Activated T-cell treated with anti-CD3 and anti-CD28 coated beads, Interleukin-2, amount 50 U/mL, for 72 hours (primary cell): ENCODE measurements at regions not wholly inside any gene's neighbourhood (a gene's known extent, or its start where the extent isn't known, plus 50 kb on each side); places are given as distances from the start of the nearest gene placed in this dataset.

Experiments
- ATAC-seq, 2 donors: fragments of 150-1000 bp; cut with Tn5 transposase; replicated peaks in 1 of 2; 2 replicates each; pipeline ENCODE4 v1.10.0; 2021; ENCODE audit warnings: moderate library complexity in 2 of 2, mild to moderate bottlenecking in 1 of 2
- DNase-seq, 2 donors: peaks; one replicate each; pipeline ENCODE4 v3.0.0; 2021 to 2022; ENCODE audit warnings: mixed read lengths in 1 of 2
- H3K27ac Mint-ChIP-seq: one replicate; pipeline ENCODE4 v1.8.0; 2022; ENCODE audit warnings: mild to moderate bottlenecking, moderate library complexity, mixed read lengths
- H3K27me3 Mint-ChIP-seq: one replicate; pipeline ENCODE4 v1.8.0; 2022; ENCODE audit warnings: low read depth, mixed read lengths
- H3K36me3 Mint-ChIP-seq, 2 donors: one replicate each; pipeline ENCODE4 v1.8.0; 2022; ENCODE audit warnings: mixed read lengths in 2 of 2, mild to moderate bottlenecking in 1 of 2; ENCODE audit not compliant: insufficient read depth in 2 of 2
- H3K4me1 Mint-ChIP-seq: one replicate; pipeline ENCODE4 v1.8.0; 2022; ENCODE audit warnings: low read depth, mixed read lengths
- H3K4me3 Mint-ChIP-seq, 2 donors: one replicate each; pipeline ENCODE4 v1.8.0; 2022; ENCODE audit warnings: mild to moderate bottlenecking in 2 of 2, mixed read lengths in 2 of 2, moderate library complexity in 2 of 2
- H3K9me3 Mint-ChIP-seq, 2 donors: one replicate each; pipeline ENCODE4 v1.8.0; 2022; ENCODE audit warnings: mixed read lengths in 2 of 2

DNA sequence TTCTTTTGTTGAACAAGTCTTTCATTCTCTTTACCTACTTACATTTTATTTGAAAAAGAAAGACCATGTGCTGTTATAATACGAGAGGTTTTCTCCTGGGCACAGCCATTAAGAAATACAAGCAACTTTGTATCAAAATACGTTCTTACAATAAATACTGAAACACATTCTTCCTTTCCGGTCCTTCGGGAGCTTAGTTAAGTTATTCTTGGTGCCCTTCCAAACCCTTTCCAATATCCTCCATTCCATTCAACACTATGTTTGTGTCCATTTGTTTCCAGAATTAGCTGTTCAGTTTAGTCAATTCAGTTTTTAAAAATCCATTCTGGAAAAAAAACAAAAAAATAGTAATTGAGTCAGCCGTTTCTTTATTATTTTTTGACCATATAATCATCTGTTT is 746.8 kb upstream of the SLC10A2 start:
- H3K27ac Mint-ChIP-seq = no peak overlapping the region
- no peaks in the 10 kb centered on the region for H3K4me1 Mint-ChIP-seq
- no peaks in the 10 kb centered on the region for H3K36me3 Mint-ChIP-seq
- no peak overlapping the region for H3K4me3 Mint-ChIP-seq
- no peaks in the 10 kb centered on the region for H3K27me3 Mint-ChIP-seq
- ATAC-seq = no peak
- peaks cover 3 to 9% of the 10 kb centered on the region in 2 donors for H3K9me3 Mint-ChIP-seq
- no peak for DNase-seq

DNA sequence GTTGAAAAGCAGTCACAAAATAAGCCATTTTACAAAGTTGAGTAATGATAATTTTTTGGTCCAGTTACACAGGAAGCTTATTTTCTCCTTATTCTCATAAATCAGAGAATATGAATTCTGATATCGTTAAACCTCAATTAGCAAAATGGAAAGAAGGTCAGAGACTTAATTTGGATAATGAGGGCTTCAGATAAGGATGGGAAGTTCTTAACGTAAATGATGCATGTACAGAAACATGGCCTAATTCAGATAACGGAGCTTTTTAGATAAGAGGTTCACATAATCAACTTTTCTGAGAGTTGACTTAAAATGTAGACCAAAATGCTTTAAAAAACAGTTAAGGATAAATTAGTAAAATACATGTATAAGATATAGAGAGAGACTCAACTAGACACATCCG is 746.3 kb upstream of the SLC10A2 start:
- H3K4me3 Mint-ChIP-seq = no peak overlapping the region
- DNase-seq (no peak), ATAC-seq (no peak)
- H3K27me3 Mint-ChIP-seq = no peaks in the 10 kb centered on the region
- H3K36me3 Mint-ChIP-seq = no peaks in the 10 kb centered on the region
- H3K27ac Mint-ChIP-seq = no peak overlapping the region
- H3K9me3 Mint-ChIP-seq = peaks cover 4 to 7% of the 10 kb centered on the region in 2 donors
- no peaks in the 10 kb centered on the region for H3K4me1 Mint-ChIP-seq

DNA sequence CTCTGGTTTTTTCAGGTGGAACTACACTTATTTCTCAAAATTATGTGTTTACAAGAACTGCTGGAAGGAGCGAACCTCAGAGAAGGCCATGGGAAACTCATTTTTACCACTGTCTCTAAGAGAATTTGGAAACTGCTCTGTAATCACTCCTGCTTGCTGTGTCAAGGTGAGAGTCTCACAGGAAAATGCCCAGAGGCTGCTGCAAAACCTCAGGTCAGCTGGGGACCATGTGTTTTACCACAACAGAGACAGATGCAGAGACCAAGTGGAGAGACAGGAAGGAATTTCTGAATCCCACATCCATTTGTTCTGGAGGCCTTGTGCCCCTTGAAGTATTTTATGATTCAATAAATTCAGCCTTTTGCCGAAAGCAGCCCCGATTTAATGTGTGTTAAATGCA is 743.8 kb upstream of the SLC10A2 start:
- Mint-ChIP-seq H3K27ac (no peak overlapping the region), H3K9me3 (peaks cover 2 to 7% of the 10 kb centered on the region in 2 donors), H3K4me1 (no peaks in the 10 kb centered on the region), H3K27me3 (no peaks in the 10 kb centered on the region), H3K4me3 (no peak overlapping the region), H3K36me3 (no peaks in the 10 kb centered on the region)
- ATAC-seq (no peak), DNase-seq (no peak)

DNA sequence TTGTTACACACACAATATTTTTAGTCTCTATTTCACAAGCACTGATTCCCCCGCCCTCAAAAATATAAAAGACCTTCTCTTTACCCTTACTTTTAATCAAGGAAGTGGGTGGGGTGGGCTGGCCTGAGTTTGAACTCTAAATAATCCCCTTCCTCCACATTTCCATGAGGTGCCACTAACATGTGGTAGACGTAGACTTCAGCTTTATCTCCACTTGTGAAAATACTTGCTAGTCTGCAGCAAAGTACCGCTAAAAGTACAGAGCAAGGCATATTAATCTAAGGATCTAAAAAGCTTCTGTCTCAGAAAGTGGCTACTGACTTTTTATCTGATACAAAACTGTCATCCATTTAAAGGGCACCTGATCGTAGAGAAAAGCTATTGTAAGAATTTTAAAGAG is 739.6 kb upstream of the SLC10A2 start:
- H3K4me3 Mint-ChIP-seq = no peak overlapping the region
- no peaks in the 10 kb centered on the region for H3K36me3 Mint-ChIP-seq
- no peak overlapping the region for H3K27ac Mint-ChIP-seq
- peaks cover 1 to 2% of the 10 kb centered on the region in 2 donors for H3K9me3 Mint-ChIP-seq
- no peak for DNase-seq
- no peaks in the 10 kb centered on the region for H3K4me1 Mint-ChIP-seq
- ATAC-seq = no peak
- H3K27me3 Mint-ChIP-seq = no peaks in the 10 kb centered on the region

DNA sequence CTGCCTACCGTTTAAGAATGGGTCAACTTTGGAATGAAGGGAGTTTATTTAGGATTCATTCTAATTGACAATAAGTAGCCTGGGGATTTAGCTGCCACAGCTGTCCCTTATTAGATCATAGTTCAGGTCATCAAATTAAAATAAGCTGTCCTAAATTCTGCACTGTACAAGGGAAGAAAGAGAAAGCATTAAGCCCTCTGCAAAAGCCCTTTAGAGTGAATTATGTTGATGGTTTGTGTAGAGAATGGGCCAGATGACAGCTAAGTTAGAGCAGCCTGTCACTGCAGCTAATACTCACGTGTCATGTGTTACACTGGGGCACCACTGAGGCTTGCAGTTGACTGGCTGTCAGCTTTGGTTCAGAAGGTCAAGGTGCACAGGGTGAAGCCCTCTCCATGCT is 737.1 kb upstream of the SLC10A2 start:
- peaks cover 1 to 2% of the 10 kb centered on the region in 2 donors for H3K9me3 Mint-ChIP-seq
- H3K4me3 Mint-ChIP-seq = no peak overlapping the region
- H3K27me3 Mint-ChIP-seq = no peaks in the 10 kb centered on the region
- DNase-seq (no peak), ATAC-seq (no peak)
- no peaks in the 10 kb centered on the region for H3K36me3 Mint-ChIP-seq
- no peaks in the 10 kb centered on the region for H3K4me1 Mint-ChIP-seq
- no peak overlapping the region for H3K27ac Mint-ChIP-seq

DNA sequence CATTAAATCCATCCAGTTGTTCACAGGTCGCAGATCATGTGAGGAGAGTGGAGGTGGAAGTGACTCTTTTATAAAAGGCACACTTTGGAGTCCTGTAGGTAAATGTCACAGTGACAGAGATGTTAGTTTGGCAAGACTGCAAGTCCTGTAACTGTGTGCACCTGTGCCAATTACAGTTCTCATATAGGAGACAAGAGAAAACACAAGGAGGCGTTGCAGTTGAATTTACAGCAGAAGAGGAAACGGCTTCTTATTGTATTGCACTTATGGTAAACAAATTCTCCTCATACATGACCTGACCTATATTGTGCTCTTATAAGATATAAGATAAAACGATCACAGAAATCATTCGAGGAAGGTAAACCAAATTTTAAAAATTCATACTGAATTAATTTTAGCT is 732.8 kb upstream of the SLC10A2 start:
- no peak overlapping the region for H3K27ac Mint-ChIP-seq
- no peak for ATAC-seq

DNA sequence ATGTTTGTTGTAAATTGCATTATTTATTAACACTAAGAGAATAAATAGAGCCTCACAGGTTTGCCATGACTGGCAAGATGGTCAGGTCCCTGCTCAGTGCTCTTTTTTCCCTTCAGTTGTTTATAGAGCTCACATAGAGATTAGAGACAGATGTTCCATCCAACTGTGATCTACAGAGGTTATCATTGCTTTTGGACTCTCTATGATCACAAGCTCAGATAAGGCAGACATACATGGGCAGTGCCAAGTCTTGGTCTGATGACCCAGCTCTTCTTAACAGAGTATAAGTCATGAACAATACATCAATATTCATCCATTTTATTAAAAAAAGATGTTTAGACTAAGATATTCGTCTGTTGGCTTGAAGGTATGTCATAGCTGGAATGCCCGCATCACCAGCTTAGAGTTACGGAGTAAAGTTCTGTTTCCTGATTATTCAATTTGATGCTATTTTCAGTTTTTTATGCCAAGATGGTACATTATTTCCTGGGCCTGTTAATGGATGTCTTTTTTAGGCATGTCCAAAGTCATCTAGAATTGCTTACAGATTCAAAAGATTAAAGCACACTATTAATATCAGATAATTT is 729.8 kb upstream of the SLC10A2 start:
- H3K36me3 Mint-ChIP-seq = no peaks in the 10 kb centered on the region
- no peak for DNase-seq
- no peak for ATAC-seq
- H3K4me1 Mint-ChIP-seq = no peaks in the 10 kb centered on the region
- no peak overlapping the region for H3K27ac Mint-ChIP-seq
- no peaks in the 10 kb centered on the region for H3K27me3 Mint-ChIP-seq
- no peak overlapping the region for H3K4me3 Mint-ChIP-seq
- peaks cover 6 to 8% of the 10 kb centered on the region in 2 donors for H3K9me3 Mint-ChIP-seq

More for the DNA sequence above, 732.8 kb upstream of the SLC10A2 start:
- Mint-ChIP-seq H3K36me3 (no peaks in the 10 kb centered on the region), H3K27me3 (no peaks in the 10 kb centered on the region), H3K9me3 (peaks cover 3 to 5% of the 10 kb centered on the region in 2 donors), H3K4me1 (no peaks in the 10 kb centered on the region), H3K4me3 (no peak overlapping the region)
- no peak for DNase-seq

DNA sequence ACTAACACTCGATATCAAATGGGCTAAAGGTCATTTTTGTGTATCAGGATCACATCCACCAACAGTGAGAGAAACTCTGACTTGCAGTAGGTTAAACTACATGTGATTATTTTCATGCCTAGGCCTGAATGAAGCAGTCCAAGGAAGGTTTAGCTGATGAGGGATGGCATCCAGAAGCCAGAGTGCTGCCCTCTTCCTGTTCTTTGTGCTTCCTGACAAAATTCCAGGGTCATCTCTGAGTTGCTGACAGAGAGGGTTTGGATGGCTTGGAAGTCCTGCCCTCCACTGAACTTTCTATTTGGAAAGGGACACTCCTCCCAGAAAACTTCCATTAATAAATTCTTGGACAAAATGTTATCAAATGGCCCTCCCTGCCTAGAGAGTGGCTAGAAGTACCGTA is 728.3 kb upstream of the SLC10A2 start:
- Mint-ChIP-seq H3K4me1 (no peaks in the 10 kb centered on the region), H3K27me3 (no peaks in the 10 kb centered on the region), H3K4me3 (no peak overlapping the region)

DNA sequence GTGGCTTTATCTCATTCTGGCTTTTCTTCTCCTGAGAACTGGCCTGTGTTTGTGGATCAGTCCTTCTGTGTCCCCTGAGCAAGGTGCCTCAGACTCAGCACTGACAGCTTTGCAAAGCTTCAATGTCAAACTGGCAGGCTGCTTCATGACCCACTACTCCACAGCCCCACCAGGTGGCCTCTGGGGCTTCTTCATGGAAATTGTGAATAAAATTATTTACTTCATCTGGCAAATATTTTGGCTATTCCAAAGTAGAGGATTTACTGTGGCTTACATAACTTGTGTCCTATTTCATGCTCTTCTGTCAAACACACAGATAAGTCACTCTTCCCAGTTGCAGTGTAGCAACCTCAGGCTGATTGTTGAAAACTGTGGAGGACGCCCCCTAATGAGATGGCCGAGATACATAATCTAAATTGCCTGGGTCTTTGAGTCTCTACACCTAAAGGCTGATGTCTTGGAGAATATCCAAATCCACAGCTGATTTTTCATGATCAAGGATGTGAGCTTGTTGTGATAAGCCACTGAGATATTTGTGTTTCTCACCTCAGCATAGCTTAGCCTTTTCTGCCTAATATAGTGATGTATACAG is 721.9 kb upstream of the SLC10A2 start:
- Mint-ChIP-seq H3K4me1 (no peaks in the 10 kb centered on the region), H3K9me3 (peaks cover 2 to 8% of the 10 kb centered on the region in 2 donors), H3K36me3 (no peaks in the 10 kb centered on the region), H3K27me3 (no peaks in the 10 kb centered on the region), H3K27ac (no peak overlapping the region), H3K4me3 (no peak overlapping the region)
- DNase-seq (no peak), ATAC-seq (no peak)

More for the DNA sequence above, 728.3 kb upstream of the SLC10A2 start:
- no peaks in the 10 kb centered on the region for H3K36me3 Mint-ChIP-seq
- H3K27ac Mint-ChIP-seq = no peak overlapping the region
- ATAC-seq (no peak), DNase-seq (no peak)
- peaks cover 6 to 8% of the 10 kb centered on the region in 2 donors for H3K9me3 Mint-ChIP-seq

DNA sequence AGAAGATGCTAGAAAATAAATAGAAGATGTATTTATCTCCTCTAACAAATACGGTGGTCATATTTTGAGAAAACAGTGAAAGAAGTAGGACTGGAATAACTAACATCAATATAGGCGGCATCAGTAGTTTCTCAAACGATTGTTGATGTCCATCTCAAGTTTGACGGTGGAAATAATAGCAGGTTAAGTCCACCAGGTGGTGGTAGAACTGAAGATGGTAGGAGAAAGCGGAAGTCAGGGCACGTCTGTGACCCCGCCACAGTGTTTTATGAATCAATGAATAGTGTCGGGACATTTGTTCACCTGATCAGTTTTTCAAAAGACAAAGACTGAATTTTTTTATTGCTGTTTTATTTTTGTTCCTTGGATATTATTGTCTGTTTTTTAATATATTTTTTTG is 706.4 kb upstream of the SLC10A2 start:
- ATAC-seq (no peak), DNase-seq (no peak)
- Mint-ChIP-seq H3K4me1 (no peaks in the 10 kb centered on the region), H3K4me3 (no peak overlapping the region), H3K9me3 (peaks cover 0 to 10% of the 10 kb centered on the region in 2 donors), H3K27ac (no peak overlapping the region), H3K36me3 (no peaks in the 10 kb centered on the region), H3K27me3 (no peaks in the 10 kb centered on the region)

DNA sequence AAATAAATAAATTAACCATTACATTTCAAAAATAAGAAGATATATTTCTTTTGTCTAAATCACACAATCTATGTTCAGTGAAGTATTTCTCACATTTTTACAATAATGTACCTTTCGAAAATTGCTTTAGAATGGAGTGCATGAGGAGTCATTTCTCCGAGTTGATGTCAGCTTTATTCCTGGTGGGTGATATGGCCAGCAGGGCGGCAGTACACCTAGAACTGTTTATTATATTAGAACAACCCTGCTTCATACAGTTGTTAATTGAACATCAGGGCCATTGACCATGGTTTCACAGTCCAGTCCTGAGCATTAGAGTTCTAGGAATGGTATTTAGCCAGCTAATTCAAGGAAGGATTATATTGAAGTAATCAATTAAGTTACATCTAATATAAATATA is 696.3 kb upstream of the SLC10A2 start:
- no peak overlapping the region for H3K4me3 Mint-ChIP-seq
- H3K27ac Mint-ChIP-seq = no peak overlapping the region
- ATAC-seq (no peak), DNase-seq (no peak)
- no peaks in the 10 kb centered on the region for H3K27me3 Mint-ChIP-seq
- H3K4me1 Mint-ChIP-seq = no peaks in the 10 kb centered on the region
- no peaks in the 10 kb centered on the region for H3K36me3 Mint-ChIP-seq
- H3K9me3 Mint-ChIP-seq = peaks cover 2 to 6% of the 10 kb centered on the region in 2 donors

DNA sequence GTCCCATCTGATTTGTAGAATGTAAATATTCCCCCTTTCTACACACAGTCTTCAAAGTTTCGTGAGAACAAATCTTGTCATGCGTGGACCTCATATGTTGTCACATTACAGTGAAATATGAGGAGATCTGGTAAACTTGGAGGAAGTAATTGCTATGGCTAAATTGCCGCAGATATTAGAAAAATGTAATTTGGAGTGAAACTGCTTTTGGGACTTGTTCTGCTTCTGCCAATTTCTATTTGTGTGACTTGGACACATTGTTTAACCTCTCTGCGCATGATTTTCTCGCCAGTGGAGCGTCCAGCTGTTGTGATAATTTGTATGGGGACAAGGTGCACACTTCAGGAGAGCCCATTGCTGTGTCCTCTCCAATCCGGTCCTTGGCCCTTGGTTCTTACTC is 693.1 kb upstream of the SLC10A2 start:
- Mint-ChIP-seq H3K36me3 (no peaks in the 10 kb centered on the region), H3K4me3 (no peak overlapping the region), H3K4me1 (no peaks in the 10 kb centered on the region), H3K9me3 (peaks cover 2 to 6% of the 10 kb centered on the region in 2 donors), H3K27me3 (no peaks in the 10 kb centered on the region), H3K27ac (no peak overlapping the region)
- DNase-seq (no peak), ATAC-seq (no peak)

DNA sequence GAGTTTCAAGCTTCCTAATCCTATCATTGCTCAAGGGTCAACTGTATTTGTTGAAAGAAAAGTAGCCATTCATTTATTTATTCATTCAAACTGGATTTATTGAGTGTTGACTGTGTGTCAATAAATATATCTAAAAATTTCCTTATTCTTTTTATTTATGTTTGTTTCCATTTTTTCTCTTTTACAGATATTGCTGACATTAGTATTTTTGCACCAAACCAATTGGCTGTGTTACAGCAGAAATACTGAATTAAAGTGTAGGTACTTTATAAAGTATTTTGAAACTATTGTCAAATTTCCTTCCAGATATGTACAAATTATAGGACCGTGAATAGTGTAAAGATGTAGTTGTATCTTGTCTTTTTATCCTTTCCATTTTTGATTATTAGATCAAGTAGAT is 692.0 kb upstream of the SLC10A2 start:
- Mint-ChIP-seq H3K4me1 (no peaks in the 10 kb centered on the region), H3K27ac (no peak overlapping the region), H3K4me3 (no peak overlapping the region), H3K27me3 (no peaks in the 10 kb centered on the region), H3K9me3 (peaks cover 4 to 6% of the 10 kb centered on the region in 2 donors), H3K36me3 (no peaks in the 10 kb centered on the region)
- DNase-seq = no peak
- no peak for ATAC-seq

DNA sequence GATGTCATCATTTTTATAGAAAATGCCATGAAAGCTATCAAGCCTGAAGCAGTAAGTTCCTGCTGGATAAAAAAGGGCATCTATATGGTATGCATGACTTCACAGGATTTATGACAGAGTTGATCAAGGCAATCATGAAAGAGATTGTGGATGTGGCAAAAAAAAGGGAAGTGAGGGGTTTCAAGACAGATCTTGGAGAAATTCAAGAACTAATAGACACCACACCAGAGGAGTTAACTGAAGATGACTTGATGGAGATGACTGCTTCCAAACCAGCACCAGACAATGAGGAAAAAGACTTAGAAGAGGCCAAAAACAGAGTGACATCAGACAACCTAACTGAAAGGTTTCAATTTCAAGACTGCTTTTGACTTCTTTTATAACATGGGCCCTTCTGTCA is 691.1 kb upstream of the SLC10A2 start:
- DNase-seq (no peak), ATAC-seq (no peak)
- H3K9me3 Mint-ChIP-seq = peaks cover 4 to 6% of the 10 kb centered on the region in 2 donors
- H3K27ac Mint-ChIP-seq = no peak overlapping the region
- H3K27me3 Mint-ChIP-seq = no peaks in the 10 kb centered on the region
- H3K4me1 Mint-ChIP-seq = no peaks in the 10 kb centered on the region
- no peaks in the 10 kb centered on the region for H3K36me3 Mint-ChIP-seq
- H3K4me3 Mint-ChIP-seq = no peak overlapping the region
